HepG2 (cell line): ENCODE measurements at regions not wholly inside any gene's neighbourhood (a gene's known extent, or its start where the extent isn't known, plus 50 kb on each side); places are given as distances from the start of the nearest gene placed in this dataset.

Source experiments
- ATAC-seq: fragments of 200-7000 bp; cut with Tn5 transposase; 3 replicates; pipeline ENCODE4 v1.9.1; 2020; ENCODE audit warnings: mild to moderate bottlenecking, moderate library complexity
- BruUV-seq: library from RNA; stranded (reverse); fragments of 400-500 nt; replicated peaks from 2 replicates; lab custom pipeline; 2021; lab: Mats Ljungman, UMichigan
- CTCF ChIA-PET: fragments of 300-600 bp; formaldehyde crosslinking; extraction: SDS; loops from one replicate; lab custom pipeline; 2021; ENCODE audit warnings: low total read pairs, inconsistent platforms, low intra/inter-chr PET ratio; lab: Yijun Ruan, JAX
- POLR2A ChIA-PET: fragments of 350-600 bp; sonication (Branson Sonifier 250); formaldehyde crosslinking; loops from one replicate; lab custom pipeline; 2020; ENCODE audit warnings: antibody characterized with exemption, inconsistent platforms; lab: Yijun Ruan, JAX
- DNase-seq: peaks from one replicate; pipeline ENCODE4 v3.0.0-alpha.2; 2015; ENCODE audit warnings: low spot score
- FAIRE-seq: peaks from 3 replicates; lab custom pipeline; 2011; peaks lifted over from hg19 to GRCh38; lab: Jason Lieb, UNC
- H2AFZ ChIP-seq: one replicate; pipeline ENCODE4 v1.6.1; 2011; ENCODE audit warnings: low read length, inconsistent platforms
- H3K27ac ChIP-seq: fragments of 300-600 bp; 3 replicates; pipeline ENCODE4 v1.8.0; 2011; ENCODE audit warnings: mixed run types, mild to moderate bottlenecking, mixed read lengths, low read length, inconsistent platforms; ENCODE audit not compliant: insufficient read depth; ENCODE audit errors: extremely low read length
- H3K27me3 ChIP-seq, 2 experiments: fragments of 200-600 bp in 1 of 2; 2 replicates in 1 of 2; 3 replicates in 1 of 2; pipeline versions ENCODE4 v1.6.0 to v1.8.0; 2011; ENCODE audit warnings: low read length in 2 of 2, mild to moderate bottlenecking in 2 of 2, moderate library complexity in 2 of 2, inconsistent platforms in 1 of 2; ENCODE audit not compliant: insufficient read depth in 2 of 2, control insufficient read depth in 1 of 2
- H3K36me3 ChIP-seq, 2 experiments: fragments of 200-600 bp in 1 of 2; replicated peaks in 1 of 2; 2 replicates in 1 of 2; 3 replicates in 1 of 2; pipeline versions ENCODE4 v1.5.1 to v1.8.0; 2011; ENCODE audit warnings: low read length in 2 of 2, inconsistent platforms in 1 of 2; ENCODE audit not compliant: insufficient read depth in 2 of 2, control insufficient read depth in 1 of 2
- H3K4me1 ChIP-seq: 2 replicates; pipeline ENCODE4 v1.5.1; 2012; ENCODE audit warnings: low read length, inconsistent platforms; ENCODE audit not compliant: insufficient read depth
- H3K4me2 ChIP-seq: 2 replicates; pipeline ENCODE4 v1.6.0; 2011; ENCODE audit warnings: low read depth, low read length, inconsistent platforms
- H3K4me3 ChIP-seq, 3 experiments: fragments of 200-600 bp in 1 of 3; sonication (generic), shearing (Covaris generic) in 1 of 3; replicated peaks in 1 of 3; 2 replicates each; pipeline ENCODE4 v1.5.1; 2011 to 2016; ENCODE audit warnings: low read length in 3 of 3, inconsistent platforms in 2 of 3, low read depth in 2 of 3, mild to moderate bottlenecking in 2 of 3, control low read depth in 1 of 3, mixed read lengths in 1 of 3; ENCODE audit not compliant: insufficient read depth in 1 of 3
- H3K79me2 ChIP-seq: one replicate; pipeline ENCODE4 v1.6.1; 2011; ENCODE audit warnings: low read length, inconsistent platforms; ENCODE audit not compliant: insufficient read depth
- H3K9ac ChIP-seq: 2 replicates; pipeline ENCODE4 v1.6.0; 2011; ENCODE audit warnings: mild to moderate bottlenecking, low read depth, low read length, inconsistent platforms; ENCODE audit not compliant: insufficient read depth
- H3K9me3 ChIP-seq: 2 replicates; pipeline ENCODE4 v1.5.1; 2012; ENCODE audit warnings: mild to moderate bottlenecking, low read length
- H4K20me1 ChIP-seq: 2 replicates; pipeline ENCODE4 v1.6.0; 2011; ENCODE audit warnings: inconsistent platforms, mild to moderate bottlenecking, low read length, moderate library complexity; ENCODE audit not compliant: insufficient read depth
- HMG20B ChIP-seq: conservative IDR thresholded peaks from 2 replicates; pipeline ENCODE4 v1.6.1; 2016; ENCODE audit warnings: missing genetic modification reagents, missing compliant biosample characterization
- MAFF ChIP-seq: IDR thresholded peaks from 2 replicates; pipeline ENCODE4 v1.6.1; 2011; ENCODE audit warnings: low read depth, low read length, improper control_type of control experiment
- MAFK ChIP-seq, 2 experiments: IDR thresholded peaks in 1 of 2; conservative IDR thresholded peaks in 1 of 2; 2 replicates each; pipeline ENCODE4 v1.6.1; 2011; ENCODE audit warnings: improper control_type of control experiment in 2 of 2, low read length in 2 of 2
- SIN3A ChIP-seq: IDR thresholded peaks from 2 replicates; pipeline ENCODE4 v1.6.1; 2011; ENCODE audit warnings: low read depth, mild to moderate bottlenecking, control low read depth, low read length, borderline replicate concordance
- WIZ ChIP-seq: sonication (generic); formaldehyde crosslinking; IDR thresholded peaks from 2 replicates; pipeline ENCODE4 v1.5.1; 2020; ENCODE audit warnings: mild to moderate bottlenecking, missing genetic modification reagents
- ZNF24 ChIP-seq: fragments of 450-650 bp; IDR thresholded peaks from 2 replicates; pipeline ENCODE4 v1.6.1; 2017; ENCODE audit warnings: antibody characterized with exemption, mild to moderate bottlenecking
- ZNF441 ChIP-seq: sonication (generic); formaldehyde crosslinking; IDR thresholded peaks from 2 replicates; pipeline ENCODE4 v1.7.0; 2021; ENCODE audit warnings: missing genetic modification reagents, borderline replicate concordance
- ZNF446 ChIP-seq: sonication (generic); formaldehyde crosslinking; IDR thresholded peaks from 2 replicates; pipeline ENCODE4 v1.5.0; 2020; ENCODE audit warnings: mild to moderate bottlenecking, missing genetic modification reagents
- ZNF678 ChIP-seq: sonication (generic); formaldehyde crosslinking; IDR thresholded peaks from 2 replicates; pipeline ENCODE4 v1.4.0; 2020; ENCODE audit warnings: mild to moderate bottlenecking, missing genetic modification reagents
- WGBS: methylation state at CpG from one replicate; pipeline ENCODE4 v1.1.6; 2017; ENCODE audit warnings: low lambda C conversion rate; 5-methylcytosine and 5-hydroxymethylcytosine counted together
- in situ Hi-C: cut with HindIII; loops from 2 replicates; pipeline ENCODE4 v1.10.0; 2017; ENCODE audit warnings: low pct_unique_long_range_greater_than_20kb; ENCODE audit not compliant: extremely low pct_ligation_motif_present
- intact Hi-C: fragments of 100-400 bp; cut with micrococcal nuclease; formaldehyde crosslinking; loops from one replicate; pipeline ENCODE4 v1.10.0; 2022; ENCODE audit not compliant: unreplicated experiment
- TF ChIP-seq, protein P1 (sequence below): sonication (generic); formaldehyde crosslinking; IDR thresholded peaks from 2 replicates; pipeline ENCODE4 v1.5.0; 2020; ENCODE audit warnings: missing genetic modification reagents

DNA sequence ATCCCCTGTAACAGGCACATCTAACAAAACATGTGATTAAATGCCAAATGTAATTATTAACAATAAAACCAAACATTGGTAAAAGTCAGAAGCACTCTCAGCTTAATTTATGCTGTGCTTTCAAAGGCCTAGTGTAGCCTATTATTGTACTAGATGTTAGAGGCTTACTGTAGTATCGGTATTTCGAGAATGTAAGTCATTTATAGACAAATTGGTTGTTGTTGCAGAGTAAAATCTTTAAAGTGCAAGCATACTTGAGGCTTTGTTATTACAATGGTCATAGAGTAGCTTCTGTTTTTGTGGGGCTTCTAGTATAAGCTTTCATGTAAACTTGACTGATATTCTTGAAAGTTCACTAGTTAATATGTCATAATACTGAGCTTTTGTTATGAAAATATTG is 965.8 kb downstream of the PLA2G4A start:
- FAIRE-seq (no peak), DNase-seq (no peak), ATAC-seq (no peak)
- Histone ChIP-seq H3K4me3 (no peak overlapping the region), H3K9me3 (no peaks in the 10 kb centered on the region), H3K27ac (no peak overlapping the region), H3K27me3 (no peaks in the 10 kb centered on the region; a peak in 1 of 5 replicates), H2AFZ (no peak overlapping the region), H3K4me1 (no peaks in the 10 kb centered on the region), H3K9ac (no peak overlapping the region), H4K20me1 (no peaks in the 10 kb centered on the region), H3K79me2 (no peaks in the 10 kb centered on the region), H3K4me2 (no peak overlapping the region), H3K36me3 (no peaks in the 10 kb centered on the region)
- 14% methylated on average over 2 of the region's 2 CpGs for WGBS
- TF ChIP-seq ZNF446 (CRISPR knock-in tag) (no peak), WIZ (CRISPR knock-in tag) (no peak), HMG20B (no peak), ZNF441 (CRISPR knock-in tag) (no peak)
- ChIA-PET CTCF (no interaction called here), POLR2A (no interaction called here)
- no TSS peak for BruUV-seq
- intact Hi-C loops: no loop called here
- in situ Hi-C loops: no loop called here

DNA sequence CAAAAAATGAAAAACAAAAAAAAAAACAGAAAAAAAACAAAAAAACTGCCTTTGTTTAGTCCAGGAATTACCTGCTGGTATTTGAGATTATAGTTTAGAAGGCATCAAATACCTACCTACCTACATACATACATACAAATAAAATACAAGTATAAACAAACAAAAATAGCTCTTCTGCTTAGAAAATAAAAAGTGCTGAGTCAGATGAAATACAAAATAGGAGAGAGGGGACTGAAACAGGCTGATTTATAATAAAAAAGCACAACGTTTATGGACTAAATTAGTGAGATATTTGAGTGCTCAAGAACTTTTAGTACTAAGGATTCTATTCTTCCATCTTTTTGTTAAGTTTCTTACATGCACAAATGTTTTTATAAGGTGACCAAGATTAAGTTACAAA is 980.8 kb downstream of the PLA2G4A start:
- ATAC-seq (no peak), DNase-seq (no peak), FAIRE-seq (no peak)
- intact Hi-C loops (no loop called here), in situ Hi-C loops (no loop called here)
- no peak overlapping the region for H3K4me2 ChIP-seq
- CTCF ChIA-PET: no interaction called here
- no TSS peak for BruUV-seq
- no peak overlapping the region for H2AFZ ChIP-seq
- H3K79me2 ChIP-seq: no peaks in the 10 kb centered on the region
- no peak overlapping the region for H3K4me3 ChIP-seq
- no peaks in the 10 kb centered on the region for H3K27me3 ChIP-seq
- no peaks in the 10 kb centered on the region for H3K4me1 ChIP-seq
- TF ChIP-seq ZNF24 (no peak), MAFK (conservative IDR thresholded peaks at IDR 0.05 in 1 of 2, IDR thresholded peaks at IDR 0.05 in 1 of 2; ENCODE audit: low read length in 2 of 2) (peak; percentile 83 to 96), ZNF678 (CRISPR knock-in tag) (no peak), SIN3A (no peak), MAFF (peak; percentile 90)
- TF ChIP-seq, protein P1, sequence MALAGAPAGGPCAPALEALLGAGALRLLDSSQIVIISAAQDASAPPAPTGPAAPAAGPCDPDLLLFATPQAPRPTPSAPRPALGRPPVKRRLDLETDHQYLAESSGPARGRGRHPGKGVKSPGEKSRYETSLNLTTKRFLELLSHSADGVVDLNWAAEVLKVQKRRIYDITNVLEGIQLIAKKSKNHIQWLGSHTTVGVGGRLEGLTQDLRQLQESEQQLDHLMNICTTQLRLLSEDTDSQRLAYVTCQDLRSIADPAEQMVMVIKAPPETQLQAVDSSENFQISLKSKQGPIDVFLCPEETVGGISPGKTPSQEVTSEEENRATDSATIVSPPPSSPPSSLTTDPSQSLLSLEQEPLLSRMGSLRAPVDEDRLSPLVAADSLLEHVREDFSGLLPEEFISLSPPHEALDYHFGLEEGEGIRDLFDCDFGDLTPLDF (CRISPR knock-in tag): no peak
- H3K27ac ChIP-seq: no peak overlapping the region
- POLR2A ChIA-PET: no interaction called here
- 3% methylated on average over 1 of the region's 1 CpG for WGBS
- H3K36me3 ChIP-seq: no peaks in the 10 kb centered on the region
- H3K9ac ChIP-seq: no peak overlapping the region
- H3K9me3 ChIP-seq: peaks cover 19% of the 10 kb centered on the region
- H4K20me1 ChIP-seq: no peaks in the 10 kb centered on the region
